Caki2 (cell line): ENCODE measurements at regions not wholly inside any gene's neighbourhood (a gene's known extent, or its start where the extent isn't known, plus 50 kb on each side); places are given as distances from the start of the nearest gene placed in this dataset.

ENCODE experiments used
- DNase-seq: peaks from one replicate; pipeline ENCODE4 v3.0.0-alpha.2; 2015; ENCODE audit warnings: low read depth
- in situ Hi-C: cut with HindIII; loops from 2 replicates; pipeline ENCODE4 v1.10.0; 2016; ENCODE audit warnings: low sequenced_read_pairs, low pct_unique_long_range_greater_than_20kb, mixed read lengths

DNA sequence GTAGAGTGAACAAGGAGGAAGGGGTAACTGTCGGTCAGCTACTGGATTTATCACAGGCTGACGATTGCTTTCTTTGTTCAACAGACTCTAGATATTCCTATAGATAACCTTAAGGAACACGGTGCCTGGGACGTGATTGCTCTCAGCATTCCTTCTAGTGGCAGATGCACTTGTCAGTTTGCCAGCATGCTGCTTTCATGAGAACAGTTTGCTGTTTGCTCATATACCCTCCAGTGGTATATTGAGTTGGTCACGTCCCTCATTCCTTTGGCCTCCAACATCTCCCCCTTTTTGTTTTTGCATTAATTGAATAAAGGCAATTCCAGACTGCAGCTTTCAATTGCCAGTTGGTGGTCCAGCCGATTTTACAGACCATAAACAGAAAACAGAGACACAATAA, 76.8 kb upstream of the BTN3A2 start:
- peak; percentile 33 for DNase-seq
- in situ Hi-C loops: no loop called here

DNA sequence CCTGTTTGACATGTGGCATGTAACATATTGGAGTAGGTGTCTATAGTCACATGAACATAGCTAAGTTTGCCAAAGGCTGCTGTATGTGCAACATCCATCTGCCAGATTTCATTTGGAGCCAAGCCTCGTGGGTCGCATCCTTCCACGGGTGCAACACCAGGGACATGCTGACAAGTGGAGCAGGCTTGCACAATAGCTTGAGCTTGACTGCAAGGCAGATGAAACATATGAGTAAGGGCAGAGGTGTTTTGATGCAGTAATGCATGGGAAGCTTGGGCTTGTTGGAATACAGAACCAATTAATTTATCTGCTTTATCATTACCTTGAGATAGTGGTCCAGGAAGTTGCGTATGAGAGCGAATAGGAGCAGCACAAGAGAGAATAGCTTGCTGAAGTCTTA, 74.1 kb upstream of the BTN3A2 start:
- DNase-seq: no peak
- in situ Hi-C loops: no loop called here

- no peak for DNase-seq
- in situ Hi-C loops: no loop called here
Observed at GRCh38 chr6:26292709-26293108, 72.3 kb upstream of the BTN3A2 start.

GRCh38 chr6:26294302-26294701, 70.7 kb upstream of the BTN3A2 start:
- no peak for DNase-seq
- in situ Hi-C loops: no loop called here

- peak; percentile 96 for DNase-seq
- in situ Hi-C loops: no loop called here
Observed at GRCh38 chr6:26295691-26296555, 69.1 kb upstream of the BTN3A2 start.

GRCh38 chr6:26296556-26296856, 68.5 kb upstream of the BTN3A2 start:
- in situ Hi-C loops: no loop called here
- peak; percentile 81 for DNase-seq

GRCh38 chr6:26296857-26297648, 67.9 kb upstream of the BTN3A2 start:
- DNase-seq: peak; percentile 87
- in situ Hi-C loops: no loop called here

DNA sequence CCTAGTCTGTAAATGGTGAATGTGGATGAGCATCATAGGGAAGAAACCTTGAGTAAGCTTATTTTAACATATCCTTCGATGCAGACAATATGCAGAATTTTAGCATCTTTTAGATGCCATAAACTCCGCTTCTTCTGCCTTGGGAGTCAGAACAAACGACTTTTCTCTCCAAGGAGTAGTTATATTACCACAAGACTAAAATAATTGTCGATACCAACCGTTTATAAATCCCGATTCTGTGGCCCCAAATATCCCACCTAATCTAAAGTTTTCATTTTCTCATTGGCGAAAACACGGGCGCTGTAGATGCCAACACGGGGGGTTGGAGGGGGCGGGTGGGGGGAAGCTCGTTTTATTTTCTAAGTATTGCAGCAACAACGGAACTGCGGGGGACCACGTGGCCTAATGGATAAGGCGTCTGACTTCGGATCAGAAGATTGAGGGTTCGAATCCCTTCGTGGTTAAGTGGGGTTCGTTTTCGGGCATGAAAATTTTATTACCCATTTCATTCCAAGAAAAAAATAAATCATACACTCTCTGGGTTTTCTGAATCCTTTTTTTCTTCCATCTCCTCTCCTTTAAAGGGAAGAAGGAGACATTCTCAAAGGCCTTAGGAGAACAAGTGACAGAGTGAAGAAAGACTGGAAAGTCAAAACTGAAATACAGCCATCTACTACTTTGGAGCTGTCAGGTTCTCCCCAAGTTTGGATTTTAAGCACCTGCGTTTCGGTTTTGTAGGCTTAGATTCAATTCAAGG, 65.5 kb upstream of the BTN3A2 start:
- DNase-seq: no peak
- in situ Hi-C loops: no loop called here

- DNase-seq: no peak
- in situ Hi-C loops: no loop called here
Observed at GRCh38 chr6:26300043-26300331, 65.0 kb upstream of the BTN3A2 start.

DNA sequence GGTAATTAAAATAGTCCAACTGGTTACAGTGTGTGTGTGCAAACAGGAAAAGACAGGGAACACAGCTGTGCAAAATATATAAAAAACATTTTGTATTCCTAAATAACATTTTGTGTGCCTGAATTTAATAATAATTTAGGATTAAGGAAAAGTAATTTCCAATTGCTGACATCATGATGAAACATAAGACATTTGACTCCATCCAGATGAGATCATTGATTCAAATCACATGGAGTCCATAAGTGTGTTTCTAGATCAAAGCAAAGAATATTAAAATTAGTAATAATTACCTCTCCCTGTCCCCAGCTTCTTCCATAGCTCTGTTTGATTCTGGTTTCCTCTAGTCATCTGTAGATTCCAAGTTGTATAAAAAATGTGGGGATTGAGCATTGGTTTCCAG, 64.6 kb upstream of the BTN3A2 start:
- no peak for DNase-seq
- in situ Hi-C loops: no loop called here

DNA sequence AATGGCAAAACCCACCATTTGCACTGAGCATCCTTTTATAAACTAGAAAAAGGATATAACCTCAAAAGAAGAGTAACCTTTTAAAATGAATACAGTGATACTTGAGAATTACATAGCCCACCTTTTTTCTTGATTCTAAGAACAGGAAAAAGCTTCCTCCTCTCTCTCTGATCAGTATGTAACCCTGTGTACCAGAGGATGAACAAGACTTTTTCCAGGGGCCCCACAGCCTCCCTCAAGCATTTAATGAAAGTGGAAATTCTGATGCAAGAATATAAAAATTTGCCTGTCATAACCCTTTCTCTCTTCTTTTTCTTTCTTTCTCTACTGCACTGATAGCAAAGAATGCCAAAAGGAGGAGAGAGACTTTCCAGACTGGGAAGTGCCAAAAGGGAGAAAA, 64.2 kb upstream of the BTN3A2 start:
- in situ Hi-C loops: no loop called here
- DNase-seq: no peak

GRCh38 chr6:26301638-26302037, 63.4 kb upstream of the BTN3A2 start:
- no peak for DNase-seq
- in situ Hi-C loops: no loop called here

DNA sequence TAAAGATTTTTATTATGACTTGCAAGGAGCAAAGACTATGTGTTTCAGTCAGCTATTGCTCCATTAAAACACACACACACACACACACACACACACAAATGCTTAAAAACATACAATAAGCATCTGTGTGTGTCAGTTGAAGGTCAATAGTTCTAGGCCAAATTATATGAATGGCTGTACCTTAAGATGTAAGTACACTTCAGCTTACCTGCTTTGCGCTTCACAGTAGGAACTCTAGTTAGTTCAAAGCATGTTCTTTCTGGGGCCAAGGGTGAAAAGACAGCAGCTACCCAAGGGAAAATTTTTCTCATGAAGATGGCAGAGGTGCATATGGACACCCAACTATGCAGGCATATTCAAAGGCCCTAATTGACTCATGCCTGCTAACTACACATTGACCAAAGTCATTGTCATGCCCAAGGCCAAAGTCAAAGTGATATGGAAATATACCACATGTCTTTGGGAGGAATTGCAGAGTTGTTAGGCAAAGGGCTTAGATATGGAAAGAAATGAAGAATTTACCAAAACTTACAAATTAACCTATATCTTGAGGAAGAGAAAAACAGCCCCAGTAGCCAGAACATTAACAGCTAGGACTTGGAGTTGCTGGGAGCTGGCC, 61.9 kb upstream of the BTN3A2 start:
- in situ Hi-C loops: no loop called here
- no peak for DNase-seq

- DNase-seq: no peak
Observed at GRCh38 chr6:26304213-26304796, 60.7 kb upstream of the BTN3A2 start.

DNA sequence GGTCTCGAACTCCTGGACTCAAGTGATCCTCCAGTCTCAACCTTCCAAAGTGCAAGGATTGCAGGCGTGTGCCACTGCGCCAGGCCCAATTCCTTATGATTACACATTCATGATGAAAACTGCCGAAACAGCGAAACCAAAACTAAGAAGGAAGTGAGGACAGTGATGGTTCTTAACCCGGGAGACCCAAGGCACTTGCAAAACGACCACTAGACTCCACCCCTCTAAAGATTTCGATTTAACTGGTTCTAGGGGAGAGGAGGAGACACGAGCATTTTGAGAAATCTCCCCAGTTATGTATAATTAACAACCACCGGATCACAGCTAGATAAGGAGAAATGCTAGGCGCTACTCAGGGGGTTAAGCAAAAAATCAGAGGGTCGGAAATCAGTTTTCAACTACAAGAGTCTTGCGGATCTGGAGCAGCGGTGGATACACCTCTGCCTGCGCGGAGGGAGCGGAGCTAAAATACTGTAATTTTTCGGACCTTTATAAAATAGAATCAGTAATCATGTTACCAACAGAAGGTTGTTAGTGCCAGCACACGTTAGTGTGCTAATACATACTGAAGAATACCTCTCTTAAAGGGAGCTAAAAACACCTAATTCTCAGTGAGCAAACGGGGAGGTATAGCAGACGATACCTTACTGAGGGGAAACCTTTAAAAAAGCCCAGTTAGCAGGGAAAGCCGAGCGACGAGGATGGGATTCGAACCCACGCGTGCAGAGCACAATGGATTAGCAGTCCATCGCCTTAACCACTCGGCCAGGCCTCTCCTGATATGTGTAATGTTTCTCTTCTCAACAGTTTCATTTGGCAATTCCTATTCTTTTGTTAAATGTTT, 60.0 kb upstream of the BTN3A2 start:
- DNase-seq: peak; percentile 80
- in situ Hi-C loops: no loop called here

More at GRCh38 chr6:26304213-26304796, 60.7 kb upstream of the BTN3A2 start:
- in situ Hi-C loops: no loop called here

DNA sequence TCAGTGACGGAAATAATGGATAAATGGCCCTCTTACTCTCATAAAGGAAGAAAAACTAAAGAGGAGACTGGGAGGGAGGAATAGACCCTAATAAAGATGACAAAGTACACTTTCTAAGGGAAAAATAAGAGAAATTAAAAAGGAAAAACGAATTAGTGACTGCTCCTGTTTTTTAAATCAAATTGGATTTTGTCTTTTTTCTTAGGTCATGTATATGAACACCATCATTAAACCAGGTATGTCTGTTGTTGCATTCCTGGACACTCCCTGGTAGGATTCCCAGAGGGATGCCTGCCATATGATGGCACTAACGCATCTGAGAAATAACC, 59.4 kb upstream of the BTN3A2 start:
- no peak for DNase-seq
- in situ Hi-C loops: no loop called here

GRCh38 chr6:26306232-26306631, 58.8 kb upstream of the BTN3A2 start:
- in situ Hi-C loops: no loop called here
- DNase-seq: no peak

GRCh38 chr6:26307850-26308249, 57.1 kb upstream of the BTN3A2 start:
- in situ Hi-C loops: no loop called here
- no peak for DNase-seq
